Colonic mucosa (tissue), 4 donors: ENCODE measurements at regions not wholly inside any gene's neighbourhood (a gene's known extent, or its start where the extent isn't known, plus 50 kb on each side); places are given as distances from the start of the nearest gene placed in this dataset.

ENCODE experiments used
- DNase-seq: peaks from one replicate; pipeline ENCODE4 v3.0.0-alpha.2; 2020
- H3K27ac ChIP-seq: fragments of 200-600 bp; one replicate; pipeline ENCODE4 v1.8.0; 2021
- H3K27me3 ChIP-seq: fragments of 200-600 bp; one replicate; pipeline ENCODE4 v1.8.0; 2021
- H3K36me3 ChIP-seq: fragments of 200-600 bp; one replicate; pipeline ENCODE4 v1.8.0; 2021
- H3K4me1 ChIP-seq: fragments of 200-600 bp; one replicate; pipeline ENCODE4 v1.8.0; 2021; ENCODE audit warnings: mild to moderate bottlenecking
- H3K4me3 ChIP-seq: fragments of 200-600 bp; one replicate; pipeline ENCODE4 v1.8.0; 2021
- H3K9ac ChIP-seq, 2 donors: one replicate each; pipeline ENCODE4 v1.7.0; 2013; ENCODE audit warnings: control low read depth in 2 of 2, low read depth in 2 of 2, low read length in 2 of 2
- H3K9me3 ChIP-seq: fragments of 200-600 bp; one replicate; pipeline ENCODE4 v1.8.0; 2021
- intact Hi-C: fragments of 100-400 bp; cut with DNase I; formaldehyde crosslinking; loops from one replicate; pipeline ENCODE4 v1.14.1; 2022
- TF ChIP-seq, protein P1 (sequence below): fragments of 200-600 bp; IDR thresholded peaks from one replicate; pipeline ENCODE4 v1.8.0; 2022; ENCODE audit warnings: antibody characterized with exemption, mild to moderate bottlenecking
- donor health status: healthy.
- donor health status: DM: no; HTN: no; CAD: no.
- donor health status: DM: no; HTN: no; CAD: no.

DNA sequence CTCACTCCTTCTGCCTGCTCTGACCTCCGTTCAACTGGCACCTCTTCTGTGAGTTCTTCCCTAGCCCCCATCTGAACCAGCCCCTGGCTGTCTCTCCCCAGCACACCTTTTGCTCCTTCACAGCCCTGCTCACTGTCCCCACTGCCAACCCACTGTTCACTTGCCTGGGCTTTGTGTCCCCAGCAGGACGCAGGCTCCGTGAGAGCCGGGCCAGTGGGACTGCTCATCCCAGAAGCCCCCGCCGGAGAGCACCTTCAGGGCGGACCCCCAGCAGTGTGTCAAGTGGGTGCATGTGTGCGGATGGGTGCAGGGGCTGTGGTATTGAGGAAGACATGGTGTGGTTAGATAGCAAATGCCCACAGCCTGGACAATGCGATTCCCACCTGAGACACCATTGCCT is 148.4 kb upstream of the RNF32 start:
- intact Hi-C loops: no loop called here

GRCh38 chr7:156491435-156491834 is 149.1 kb upstream of the RNF32 start:
- Histone ChIP-seq H3K9ac (no peak overlapping the region), H3K9me3 (no peaks in the 10 kb centered on the region), H3K27ac (no peak overlapping the region), H3K27me3 (no peaks in the 10 kb centered on the region), H3K36me3 (no peaks in the 10 kb centered on the region), H3K4me3 (no peak overlapping the region), H3K4me1 (no peaks in the 10 kb centered on the region)
- no peak for DNase-seq
- intact Hi-C loops: no loop called here
- TF ChIP-seq, protein P1, sequence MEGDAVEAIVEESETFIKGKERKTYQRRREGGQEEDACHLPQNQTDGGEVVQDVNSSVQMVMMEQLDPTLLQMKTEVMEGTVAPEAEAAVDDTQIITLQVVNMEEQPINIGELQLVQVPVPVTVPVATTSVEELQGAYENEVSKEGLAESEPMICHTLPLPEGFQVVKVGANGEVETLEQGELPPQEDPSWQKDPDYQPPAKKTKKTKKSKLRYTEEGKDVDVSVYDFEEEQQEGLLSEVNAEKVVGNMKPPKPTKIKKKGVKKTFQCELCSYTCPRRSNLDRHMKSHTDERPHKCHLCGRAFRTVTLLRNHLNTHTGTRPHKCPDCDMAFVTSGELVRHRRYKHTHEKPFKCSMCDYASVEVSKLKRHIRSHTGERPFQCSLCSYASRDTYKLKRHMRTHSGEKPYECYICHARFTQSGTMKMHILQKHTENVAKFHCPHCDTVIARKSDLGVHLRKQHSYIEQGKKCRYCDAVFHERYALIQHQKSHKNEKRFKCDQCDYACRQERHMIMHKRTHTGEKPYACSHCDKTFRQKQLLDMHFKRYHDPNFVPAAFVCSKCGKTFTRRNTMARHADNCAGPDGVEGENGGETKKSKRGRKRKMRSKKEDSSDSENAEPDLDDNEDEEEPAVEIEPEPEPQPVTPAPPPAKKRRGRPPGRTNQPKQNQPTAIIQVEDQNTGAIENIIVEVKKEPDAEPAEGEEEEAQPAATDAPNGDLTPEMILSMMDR: no peak

More for the DNA sequence above, 148.4 kb upstream of the RNF32 start:
- Histone ChIP-seq H3K9ac (no peak overlapping the region), H3K27me3 (no peaks in the 10 kb centered on the region), H3K4me3 (no peak overlapping the region), H3K9me3 (no peaks in the 10 kb centered on the region), H3K27ac (no peak overlapping the region), H3K36me3 (no peaks in the 10 kb centered on the region), H3K4me1 (no peaks in the 10 kb centered on the region)
- TF ChIP-seq, protein P1: no peak
- no peak for DNase-seq

- H3K4me1 ChIP-seq: no peaks in the 10 kb centered on the region
- no peak overlapping the region for H3K27ac ChIP-seq
- H3K9me3 ChIP-seq: no peaks in the 10 kb centered on the region
- H3K36me3 ChIP-seq: no peaks in the 10 kb centered on the region
- TF ChIP-seq, protein P1: no peak
- intact Hi-C loops: no loop called here
- DNase-seq: no peak
- no peaks in the 10 kb centered on the region for H3K27me3 ChIP-seq
- no peak overlapping the region for H3K4me3 ChIP-seq
- no peak overlapping the region for H3K9ac ChIP-seq
These were observed 150.4 kb upstream of the RNF32 start for GRCh38 chr7:156490021-156490800.

GRCh38 chr7:156487811-156488533 is 152.6 kb upstream of the RNF32 start:
- intact Hi-C loops: no loop called here
- Histone ChIP-seq H3K36me3 (no peaks in the 10 kb centered on the region), H3K9me3 (no peaks in the 10 kb centered on the region), H3K4me1 (no peaks in the 10 kb centered on the region), H3K9ac (no peak overlapping the region), H3K27me3 (no peaks in the 10 kb centered on the region), H3K4me3 (no peak overlapping the region), H3K27ac (no peak overlapping the region)
- TF ChIP-seq, protein P1: no peak
- DNase-seq: no peak

- no peaks in the 10 kb centered on the region for H3K9me3 ChIP-seq
- H3K27me3 ChIP-seq: no peaks in the 10 kb centered on the region
- no peak overlapping the region for H3K9ac ChIP-seq
- no peak for DNase-seq
- no peak overlapping the region for H3K4me3 ChIP-seq
- H3K27ac ChIP-seq: no peak overlapping the region
- no peaks in the 10 kb centered on the region for H3K4me1 ChIP-seq
- TF ChIP-seq, protein P1: no peak
- no peaks in the 10 kb centered on the region for H3K36me3 ChIP-seq
- intact Hi-C loops: no loop called here
These were observed 159.9 kb upstream of the RNF32 start for GRCh38 chr7:156480671-156481070.
